SU-DHL-6 (cell line): ENCODE measurements at regions not wholly inside any gene's neighbourhood (a gene's known extent, or its start where the extent isn't known, plus 50 kb on each side); places are given as distances from the start of the nearest gene placed in this dataset.

Source experiments
- CTCF ChIP-seq: fragments of 200-600 bp; sonication (generic); IDR thresholded peaks from one replicate; pipeline ENCODE4 v1.5.1; 2017; ENCODE audit warnings: antibody characterized with exemption, mild to moderate bottlenecking, low read length, moderate library complexity; ENCODE audit not compliant: insufficient read depth, poor library complexity, severe bottlenecking
- EZH2phosphoT487 ChIP-seq: fragments of 200-600 bp; sonication (generic), shearing (Covaris generic); conservative IDR thresholded peaks from 2 replicates; pipeline ENCODE4 v1.6.1; 2018; ENCODE audit warnings: mild to moderate bottlenecking, antibody characterized with exemption, low read length, moderate library complexity, mixed read lengths

GRCh38 chrX:10800796-10801195 lies 180.4 kb upstream of the MID1 start:
- no peak for TF ChIP-seq CTCF
- no peak for TF ChIP-seq EZH2phosphoT487
